ENCODE measurements at regions not wholly inside any gene's neighbourhood (a gene's known extent, or its start where the extent isn't known, plus 50 kb on each side); places are given as distances from the start of the nearest gene placed in this dataset.

DNA sequence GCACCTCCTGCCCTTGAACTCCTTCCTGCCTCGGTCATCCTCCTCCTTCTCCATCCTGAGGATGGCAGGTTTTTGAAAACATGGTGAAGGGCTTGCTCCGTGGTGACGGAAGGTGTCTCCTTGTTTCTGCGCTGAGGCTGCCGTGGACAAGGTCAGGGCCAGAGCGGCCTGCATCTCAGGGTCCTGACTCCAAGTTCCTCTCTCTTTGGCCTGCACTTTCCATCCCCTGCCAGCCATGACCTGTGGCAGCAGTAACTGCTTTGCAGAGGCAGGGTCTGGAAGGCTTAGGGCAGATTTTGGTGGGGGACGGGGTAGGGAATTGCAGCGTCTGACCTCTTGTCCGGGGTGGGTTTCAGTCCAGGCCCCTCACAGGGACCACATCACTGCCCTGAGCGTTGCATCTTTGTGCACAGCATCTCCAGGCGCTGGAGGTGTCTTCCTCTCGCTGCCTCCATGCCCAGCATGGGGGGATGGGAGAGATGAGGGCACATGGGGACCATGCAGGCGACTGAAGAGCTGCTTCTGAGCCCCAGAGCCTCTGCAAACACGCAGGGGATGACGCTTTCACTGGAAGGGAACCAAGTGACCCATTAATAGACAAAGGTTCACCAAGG, 216.8 kb downstream of the TEX29 start:
- DNase-seq (ENCODE audit: low spot score), result no peak

DNA sequence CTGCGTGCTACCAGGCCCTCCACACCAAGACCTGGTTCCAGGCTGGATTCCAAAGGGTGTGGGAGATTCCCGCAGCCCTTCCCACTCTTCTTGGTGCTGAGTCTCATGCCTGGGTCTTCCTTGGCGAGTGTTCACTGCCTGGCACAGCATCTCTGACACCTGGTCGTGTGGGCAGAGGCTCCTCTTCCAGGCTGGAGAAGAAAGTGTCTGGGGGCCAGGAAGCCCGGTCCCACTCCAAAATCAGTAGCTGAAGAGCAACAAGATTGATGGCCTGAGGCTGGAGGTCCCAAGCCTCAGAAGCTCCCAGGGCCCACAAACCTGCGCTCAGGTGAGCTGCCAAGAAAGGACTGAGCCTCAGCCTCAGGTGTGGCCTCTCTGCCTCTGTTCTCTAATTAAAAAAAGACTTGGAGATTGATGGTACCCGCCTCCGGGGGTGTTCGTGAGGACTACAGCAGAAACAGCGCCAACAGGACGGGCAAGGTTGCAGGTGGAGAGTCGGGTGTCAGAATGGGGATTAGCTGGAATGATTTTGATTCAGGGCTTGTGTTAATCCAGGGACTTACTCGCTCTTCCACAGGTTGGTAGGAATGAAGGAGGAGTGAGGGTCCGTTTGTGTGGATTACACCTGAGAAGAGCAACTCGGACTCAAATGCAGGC, 217.5 kb downstream of the TEX29 start:
- DNase-seq (ENCODE audit: low spot score), result no peak

DNA sequence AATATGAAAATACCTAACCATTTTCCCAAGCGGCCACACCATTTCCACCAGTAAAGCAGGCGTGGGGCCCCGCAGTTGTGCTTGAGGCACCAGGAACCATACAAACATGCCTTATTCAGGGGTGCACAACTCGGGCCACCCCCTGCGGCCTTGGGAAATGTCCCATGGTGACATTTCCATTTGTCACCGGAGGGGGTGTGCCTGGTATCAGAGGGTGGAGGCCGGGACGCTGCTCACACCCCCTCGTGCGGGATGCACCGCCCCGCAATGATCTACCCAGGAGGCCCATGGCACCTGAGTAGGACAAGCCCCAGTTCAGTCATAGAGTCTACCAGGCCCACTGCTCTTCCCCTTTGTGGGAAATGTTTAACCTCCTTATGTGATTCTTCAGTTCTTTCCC, 218.8 kb downstream of the TEX29 start:
- DNase-seq (ENCODE audit: low spot score), result no peak

DNA sequence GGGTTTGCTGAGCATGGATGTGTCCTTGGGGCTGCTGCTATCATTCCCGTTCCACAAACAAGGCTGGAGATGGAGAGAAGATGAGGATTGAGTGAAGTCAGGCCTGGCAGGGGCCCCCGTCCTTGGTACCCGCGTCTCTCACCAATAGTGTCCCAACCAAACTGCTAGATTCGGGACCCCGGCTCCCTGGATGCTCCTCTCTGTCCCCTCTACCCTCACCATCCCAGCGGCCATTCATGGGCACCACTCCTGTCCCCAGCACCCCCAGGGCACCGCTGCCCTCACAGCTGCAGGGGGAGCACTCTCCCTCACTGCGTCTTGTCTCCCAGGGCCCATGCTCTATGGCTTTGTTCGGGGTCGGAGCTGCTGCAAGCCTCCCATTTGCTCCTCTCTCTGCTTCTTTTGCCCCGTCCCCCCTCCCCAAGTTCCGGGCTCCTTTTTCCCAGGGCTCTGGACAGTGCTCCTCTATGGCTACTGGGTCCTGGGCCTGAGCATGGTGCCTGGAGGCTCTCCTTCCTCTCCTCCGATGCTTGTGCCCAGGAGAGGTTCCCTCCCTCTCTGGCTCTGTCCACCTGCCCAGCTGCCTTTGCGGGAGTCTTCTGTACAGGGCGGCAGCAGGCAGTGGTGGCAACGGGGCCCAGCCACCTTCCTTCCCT, 219.5 kb downstream of the TEX29 start:
- no peak for DNase-seq (ENCODE audit: low spot score)

DNA sequence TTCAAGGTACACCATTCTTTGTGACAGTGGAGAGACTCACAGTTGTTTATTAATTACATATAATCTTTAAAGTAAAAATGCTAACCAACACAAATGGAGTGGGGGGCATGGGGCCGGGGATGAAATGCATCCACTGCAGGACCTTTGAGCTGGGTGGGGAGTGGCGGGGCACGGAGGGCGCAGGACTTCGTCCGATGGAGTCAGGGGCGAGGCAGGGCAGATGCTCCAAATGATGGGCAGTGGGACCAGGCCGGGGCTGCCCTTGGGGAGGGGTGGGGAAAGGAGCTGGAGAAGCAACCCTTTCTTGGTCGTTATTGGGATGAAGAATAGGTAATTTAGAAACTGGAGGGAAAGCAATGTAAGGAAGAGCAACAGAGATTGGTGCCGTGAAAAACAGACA, 220.0 kb downstream of the TEX29 start:
- no peak for DNase-seq (ENCODE audit: low spot score)

DNA sequence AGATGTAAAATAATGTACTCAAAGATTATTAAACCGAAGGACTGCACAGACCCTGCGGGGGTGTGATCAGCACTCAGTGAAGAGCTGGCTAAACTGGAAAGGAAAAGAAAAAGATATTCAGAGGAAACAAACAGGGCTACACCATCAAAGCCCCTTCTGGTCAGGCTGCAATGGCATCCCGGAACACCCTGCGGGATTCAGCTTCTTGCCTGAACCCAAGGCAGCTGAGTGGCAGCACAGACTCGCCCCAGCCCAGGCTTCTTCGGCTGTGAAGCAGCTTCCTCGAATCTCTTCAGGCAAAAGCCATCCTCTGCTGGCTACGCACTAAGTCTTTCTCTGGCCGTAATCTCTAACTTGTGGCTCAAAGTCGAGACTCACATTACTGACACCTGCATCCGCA, 220.9 kb downstream of the TEX29 start:
- DNase-seq (ENCODE audit: low spot score), result no peak

DNA sequence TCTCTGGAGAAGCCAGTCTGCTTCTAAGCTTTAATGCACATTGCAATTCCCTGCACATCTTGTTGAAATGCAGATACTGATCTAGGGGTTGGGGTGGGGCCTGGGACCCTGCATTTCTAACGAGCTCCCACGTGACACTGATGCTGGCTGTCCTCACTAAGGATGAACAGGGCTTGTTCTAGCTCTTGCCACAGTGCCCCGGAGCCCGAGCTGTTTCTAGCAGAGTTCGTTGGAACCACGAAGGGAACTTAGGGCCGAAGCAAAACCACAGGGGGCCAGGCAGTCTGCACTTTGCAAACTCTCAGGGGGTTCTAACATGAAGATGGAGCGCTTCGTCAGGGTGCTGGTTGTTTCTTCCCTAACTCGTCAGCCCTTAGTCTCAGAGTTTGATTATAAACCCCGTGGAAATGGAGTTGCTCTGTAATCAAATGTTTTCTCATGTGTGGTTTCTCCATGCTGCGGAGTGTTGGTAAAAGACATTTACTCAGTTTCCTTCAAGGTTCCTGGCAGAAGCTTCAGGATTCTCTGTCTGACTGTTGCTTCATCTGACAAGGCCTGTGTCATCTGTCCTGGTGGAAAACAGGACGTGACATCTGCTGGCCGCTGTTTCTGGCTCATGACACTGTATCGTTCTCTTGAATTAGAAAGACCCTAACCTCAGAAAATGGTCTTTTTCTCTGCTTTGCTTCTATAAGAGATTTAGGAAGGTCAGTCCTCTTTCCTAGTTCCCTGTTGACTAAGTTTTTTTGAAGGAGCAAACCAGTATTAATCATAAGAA, 221.5 kb downstream of the TEX29 start:
- DNase-seq (ENCODE audit: low spot score), result no peak

DNA sequence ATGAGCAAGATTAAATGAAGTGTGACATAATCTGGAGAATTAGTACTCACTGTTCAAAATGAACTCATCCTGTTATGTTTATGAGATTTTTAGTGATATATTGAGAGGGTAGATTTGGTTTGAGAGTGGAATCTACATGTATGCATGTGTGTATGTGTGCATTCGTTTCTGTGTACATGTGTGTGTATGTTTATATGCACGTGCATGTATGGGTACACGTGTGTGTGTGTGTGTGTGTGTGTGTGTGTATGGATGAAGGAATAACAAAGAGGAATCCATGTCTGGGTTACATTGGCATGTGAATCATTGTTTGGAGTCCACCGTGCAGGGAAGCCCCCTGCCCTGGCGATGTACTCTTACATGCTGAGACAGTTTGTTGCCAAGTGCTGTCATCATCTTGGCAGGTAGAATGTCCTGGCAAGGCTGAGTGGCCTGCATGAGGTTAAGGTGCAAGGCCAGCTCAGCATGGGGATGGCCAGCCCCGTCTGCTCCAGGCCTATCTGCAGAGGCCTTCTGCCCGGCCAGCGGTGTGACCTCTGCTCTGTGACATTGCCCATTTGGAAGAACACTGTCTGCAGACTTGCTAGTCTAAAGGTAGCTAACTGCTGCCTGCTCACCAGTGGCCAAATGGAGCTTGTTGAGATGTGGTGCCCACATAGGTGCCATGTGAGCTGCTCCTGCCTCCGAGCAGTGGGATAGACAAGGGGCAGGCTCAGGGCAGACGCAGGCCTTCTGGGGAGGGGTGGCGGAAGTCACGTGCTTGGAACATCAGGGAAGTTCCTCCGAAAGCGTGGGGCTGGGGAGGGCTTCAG, 222.3 kb downstream of the TEX29 start:
- no peak for DNase-seq (ENCODE audit: low spot score)

DNA sequence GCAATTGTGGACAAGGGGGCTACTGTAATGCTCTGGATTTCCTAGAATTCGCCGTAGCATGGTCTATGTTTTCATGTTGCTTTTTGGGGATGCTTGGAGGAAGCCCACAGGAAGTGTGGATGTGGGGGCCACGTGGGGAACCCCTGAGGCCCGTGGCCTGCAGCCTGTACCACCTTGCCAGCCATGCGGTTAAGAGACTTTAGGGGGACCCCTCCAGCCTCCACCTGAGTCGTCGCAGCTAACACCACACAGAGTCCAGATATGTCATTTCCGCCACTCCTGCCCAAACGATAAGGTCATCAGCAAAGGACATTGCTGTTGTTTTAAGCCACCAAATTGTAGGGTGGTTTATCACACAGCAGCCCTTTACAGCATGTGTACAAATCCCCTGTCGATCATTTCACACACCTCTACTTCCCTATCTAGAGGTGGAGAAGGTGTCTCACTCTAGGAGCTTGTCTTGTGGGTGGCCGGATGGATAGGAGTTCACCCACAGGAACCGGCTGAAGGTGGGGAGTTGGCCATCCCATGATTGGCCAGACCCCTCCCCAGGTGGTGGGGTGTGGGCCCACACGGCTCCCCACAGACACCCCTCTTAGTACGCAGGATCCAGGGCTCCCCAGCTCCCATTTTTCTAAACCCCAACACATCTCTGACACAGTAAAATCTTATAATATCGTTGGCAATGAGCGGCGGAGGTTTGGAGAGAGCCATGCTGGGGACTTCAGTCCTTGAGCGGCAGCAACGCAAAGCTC, 226.7 kb downstream of the TEX29 start:
- DNase-seq (ENCODE audit: low spot score), result no peak

DNA sequence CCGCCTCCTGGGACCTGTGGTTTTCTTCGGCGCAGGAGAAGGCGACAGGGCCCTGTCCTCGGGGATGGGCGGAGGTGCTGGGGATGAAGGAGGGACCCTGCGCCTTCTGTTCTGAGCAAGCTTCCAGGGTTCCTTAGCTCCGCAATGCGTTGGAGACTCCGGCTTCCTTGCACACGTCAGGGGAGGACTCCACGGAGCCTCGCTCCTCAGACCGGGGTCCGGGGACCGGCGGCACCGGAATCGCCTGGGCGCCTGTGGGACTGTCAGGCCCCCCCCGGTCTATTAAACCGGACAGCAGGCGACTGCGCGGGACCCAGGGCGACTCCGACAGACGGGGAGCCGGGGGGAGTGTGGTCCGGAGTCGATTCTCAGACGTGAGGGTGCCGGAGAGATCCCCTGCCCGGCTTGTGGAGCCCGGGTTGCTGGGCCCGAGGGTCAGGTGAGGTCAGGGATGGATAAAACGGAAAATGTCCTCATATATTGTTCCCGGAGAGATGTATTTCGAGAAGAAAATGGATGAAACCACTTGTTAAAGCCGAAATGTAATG, 227.4 kb downstream of the TEX29 start:
- no peak for DNase-seq (ENCODE audit: low spot score)

DNA sequence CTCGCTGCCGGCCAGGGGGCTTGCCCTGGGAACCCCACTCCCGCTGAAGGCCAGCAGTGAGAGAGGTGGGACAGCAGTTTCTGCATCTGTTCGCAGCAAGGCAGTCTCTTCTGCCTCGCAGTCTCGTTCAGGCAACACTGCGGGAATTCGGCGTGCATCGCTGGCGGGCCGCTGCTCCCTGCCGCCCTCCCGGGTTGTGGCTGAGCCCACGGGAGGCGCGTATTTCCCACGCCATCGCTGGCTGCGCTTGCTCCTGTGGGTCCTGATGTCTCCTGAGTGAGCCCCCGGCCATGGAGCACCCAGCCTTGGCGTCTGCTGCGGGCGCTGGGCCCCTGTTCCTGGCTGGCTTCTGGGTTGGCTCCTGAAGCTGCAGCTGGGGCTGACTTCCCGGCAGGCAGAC, 227.9 kb downstream of the TEX29 start:
- no peak for DNase-seq (ENCODE audit: low spot score)

DNA sequence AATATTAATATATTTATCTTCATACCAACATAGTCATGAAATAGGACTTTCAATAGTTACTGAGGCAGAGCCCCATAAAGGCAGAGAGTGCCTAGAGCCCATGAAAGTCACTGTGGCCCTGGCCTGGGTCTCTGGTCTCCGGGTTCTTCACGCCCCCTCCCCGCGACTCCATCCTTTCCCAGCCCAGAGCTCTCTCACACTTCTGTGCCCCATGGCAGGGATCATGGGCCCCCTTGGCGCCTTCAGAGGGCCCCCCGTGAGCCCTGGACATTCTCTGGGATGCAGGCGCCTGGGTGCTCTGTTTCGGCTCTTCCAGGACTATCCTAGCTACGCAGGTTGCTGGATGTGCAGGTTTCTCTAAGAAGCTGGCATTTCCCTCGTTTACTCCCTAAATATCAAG, 228.4 kb downstream of the TEX29 start:
- no peak for DNase-seq (ENCODE audit: low spot score)

DNA sequence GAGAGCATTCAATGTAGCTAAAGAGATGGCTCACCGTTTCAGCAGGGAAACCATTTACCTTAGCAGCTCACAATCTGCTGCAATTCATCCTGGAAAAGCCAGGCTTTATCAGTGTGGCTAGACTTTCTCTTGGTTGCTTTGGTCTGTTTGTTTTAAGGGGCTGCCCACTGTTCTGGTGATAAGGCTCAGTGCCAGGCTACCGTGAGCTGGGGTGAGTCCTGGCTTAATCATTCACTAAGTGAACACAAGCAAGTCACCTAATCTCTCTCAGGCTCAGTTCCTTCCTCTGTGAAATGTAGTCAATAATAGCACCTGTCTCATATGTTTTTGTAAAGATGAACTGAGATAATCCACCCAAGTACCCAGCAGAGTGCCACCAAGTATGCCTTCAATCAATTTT, 229.0 kb downstream of the TEX29 start:
- DNase-seq (ENCODE audit: low spot score), result no peak

DNA sequence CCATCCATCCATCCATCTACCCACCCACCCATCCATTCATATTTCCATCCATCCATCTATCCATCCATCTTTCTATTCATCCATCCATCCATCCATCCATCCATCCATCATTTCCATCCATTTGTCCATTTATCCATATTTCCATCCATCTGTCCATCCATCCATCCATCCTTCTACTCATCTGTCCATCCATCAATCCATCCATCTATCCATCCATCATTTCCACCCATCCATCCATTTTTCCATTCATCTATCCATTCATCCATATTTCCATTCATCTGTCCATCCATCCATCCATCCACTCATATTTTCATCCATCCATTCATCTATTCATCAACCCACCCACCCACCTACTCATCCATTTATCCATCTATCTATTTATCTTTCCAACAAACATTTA, 229.6 kb downstream of the TEX29 start:
- no peak for DNase-seq (ENCODE audit: low spot score)

DNA sequence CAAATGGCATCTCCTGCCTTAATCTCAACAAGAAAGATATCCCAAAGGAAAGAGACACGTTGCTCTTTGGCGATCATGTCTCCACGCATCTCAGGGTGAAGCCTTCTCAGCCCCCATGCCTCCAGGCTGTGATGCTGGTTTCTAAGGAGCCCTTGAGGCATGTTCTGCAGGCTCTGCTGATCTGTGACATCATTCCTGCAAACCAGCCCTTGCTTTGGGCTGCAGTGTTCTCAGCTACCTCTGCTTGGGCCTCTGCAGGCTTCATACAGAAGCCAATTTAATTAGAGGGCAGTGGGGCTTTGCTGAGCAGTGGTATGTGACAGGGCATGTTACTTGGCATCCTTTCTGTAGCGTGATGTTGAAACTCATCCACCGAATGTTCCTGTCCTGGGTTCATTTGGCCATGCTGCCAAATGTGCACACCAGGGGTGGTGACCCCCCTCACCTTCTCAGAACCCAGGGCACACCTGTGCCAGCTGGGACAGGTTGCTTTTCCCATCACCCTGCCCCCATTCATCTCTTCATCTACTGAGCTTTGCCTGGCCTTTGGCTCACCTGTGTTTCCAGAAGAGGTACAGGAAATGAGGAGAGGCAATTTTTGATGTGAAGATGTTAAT, 230.9 kb downstream of the TEX29 start:
- DNase-seq (ENCODE audit: low spot score), result no peak

DNA sequence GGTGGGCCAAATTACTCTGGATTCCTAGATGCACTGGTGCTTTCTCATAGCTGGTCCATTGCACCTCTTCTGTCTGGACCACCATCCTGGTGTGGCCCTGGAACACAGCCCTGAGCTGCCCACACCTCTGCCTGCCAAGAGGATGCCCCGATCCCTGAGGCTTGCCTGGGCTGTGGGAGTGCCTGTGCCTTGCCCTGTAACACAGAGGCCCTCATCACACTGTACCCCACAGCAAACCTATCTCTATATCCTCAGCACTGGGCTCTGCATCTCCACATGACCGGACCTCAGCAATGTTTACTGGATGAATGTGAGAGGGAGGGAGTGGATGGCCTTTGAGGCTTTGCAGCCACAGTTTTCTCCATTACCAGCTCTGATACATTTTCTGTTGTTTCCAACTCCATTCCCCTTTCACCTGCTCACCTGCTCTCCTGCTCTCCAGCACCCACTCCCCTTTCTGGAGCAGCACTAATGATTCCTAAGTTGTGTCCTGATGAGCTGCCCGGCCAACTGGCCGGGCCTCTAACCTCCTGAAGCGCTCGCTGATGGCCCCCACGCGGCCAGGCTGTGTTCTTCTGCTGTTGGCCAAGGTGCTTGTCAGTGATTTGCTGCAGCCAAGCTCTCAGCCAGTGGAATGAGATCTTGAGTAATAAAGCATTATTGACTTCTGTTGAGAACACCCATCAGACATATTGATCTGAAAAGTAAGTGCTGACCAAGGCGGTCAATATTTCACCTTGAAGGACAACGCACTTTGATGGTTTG, 232.6 kb downstream of the TEX29 start:
- DNase-seq (ENCODE audit: low spot score), result no peak

DNA sequence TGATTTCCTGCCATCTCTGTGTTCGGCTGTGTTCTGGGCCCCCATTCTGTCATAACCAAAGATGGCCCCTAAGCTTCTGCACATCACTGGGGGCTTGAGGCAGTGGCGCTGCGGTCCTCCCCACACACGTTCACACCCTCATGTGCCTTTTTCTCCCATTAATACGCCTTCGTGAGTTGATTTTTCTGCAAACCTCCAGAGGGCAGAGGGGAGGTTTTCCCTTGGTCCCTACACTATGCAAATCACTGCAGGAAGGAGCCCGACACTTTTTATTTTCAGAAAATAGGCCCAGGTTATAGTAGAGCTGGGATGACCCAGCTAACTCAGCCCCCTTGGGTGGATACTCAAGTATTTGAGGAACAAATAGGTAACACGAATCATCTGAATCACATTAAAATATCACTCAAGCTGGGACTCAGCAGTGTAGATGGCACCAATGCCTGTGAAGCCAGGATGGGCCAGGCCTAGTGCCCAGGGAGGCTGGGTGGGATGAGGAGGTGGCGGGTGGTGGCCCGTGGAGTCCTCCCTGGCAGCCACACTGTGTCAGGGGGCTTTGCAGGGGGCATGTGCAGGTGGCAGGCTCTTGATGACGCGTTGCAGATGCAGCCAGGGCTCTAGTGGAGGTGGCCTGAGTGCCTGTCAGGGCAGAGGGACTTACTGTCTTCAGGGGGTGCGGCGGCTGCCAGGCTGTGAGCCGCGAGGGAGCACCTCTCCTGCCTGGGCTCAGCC, 234.3 kb downstream of the TEX29 start:
- DNase-seq (ENCODE audit: low spot score), result no peak

DNA sequence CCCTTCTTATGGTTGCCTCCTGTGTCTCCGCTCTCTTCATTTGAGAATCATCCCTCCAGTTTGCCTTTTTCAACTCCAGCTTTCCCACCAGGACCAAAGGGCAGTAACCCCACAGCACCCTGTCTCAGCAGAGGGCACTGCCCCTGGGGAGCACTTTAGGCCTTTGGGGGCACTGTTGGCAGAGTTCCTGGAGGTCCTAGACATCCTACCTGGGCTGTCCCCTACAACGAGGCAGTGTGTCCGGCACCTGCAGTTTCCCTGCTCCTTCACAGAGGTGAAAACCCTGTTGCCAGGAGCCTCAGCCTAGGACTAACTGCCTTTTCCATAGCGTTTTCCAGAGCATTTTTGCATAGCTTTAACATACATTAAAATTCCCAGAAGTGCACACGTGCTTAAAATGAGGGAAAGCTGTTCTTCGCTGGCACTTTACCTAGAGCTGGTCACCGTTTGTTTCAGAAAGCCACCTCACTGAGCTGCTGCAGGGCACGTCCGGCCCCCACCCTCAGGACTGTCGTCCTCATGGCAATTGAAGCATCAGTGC, 234.9 kb downstream of the TEX29 start:
- no peak for DNase-seq (ENCODE audit: low spot score)

DNA sequence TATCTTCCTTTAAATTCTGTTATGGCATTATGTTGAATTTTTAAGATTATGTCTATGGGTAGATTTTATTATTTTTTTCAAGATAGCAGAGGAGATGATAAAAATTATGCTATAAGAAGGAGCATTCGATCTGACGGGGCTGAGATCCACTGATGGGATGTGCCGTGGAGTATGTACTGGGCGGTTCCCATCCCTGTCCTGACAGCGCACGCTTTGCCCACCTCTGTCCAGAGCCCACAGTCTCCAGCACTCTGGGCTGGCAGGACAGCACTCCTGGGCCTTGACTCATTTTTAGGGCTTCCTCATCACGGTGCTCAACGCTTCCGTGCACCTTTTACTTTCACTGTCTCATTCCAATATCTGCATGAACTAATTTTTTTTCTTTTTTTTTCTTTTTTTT, 235.5 kb downstream of the TEX29 start:
- DNase-seq (ENCODE audit: low spot score), result no peak

Data from A172 (cell line).